GM19240 (cell line): ENCODE measurements at regions not wholly inside any gene's neighbourhood (a gene's known extent, or its start where the extent isn't known, plus 50 kb on each side); places are given as distances from the start of the nearest gene placed in this dataset.

Source experiments
- DNase-seq: peaks from one replicate; pipeline ENCODE4 v3.0.0; 2011; ENCODE audit warnings: low spot score; ENCODE audit not compliant: insufficient read length

DNA sequence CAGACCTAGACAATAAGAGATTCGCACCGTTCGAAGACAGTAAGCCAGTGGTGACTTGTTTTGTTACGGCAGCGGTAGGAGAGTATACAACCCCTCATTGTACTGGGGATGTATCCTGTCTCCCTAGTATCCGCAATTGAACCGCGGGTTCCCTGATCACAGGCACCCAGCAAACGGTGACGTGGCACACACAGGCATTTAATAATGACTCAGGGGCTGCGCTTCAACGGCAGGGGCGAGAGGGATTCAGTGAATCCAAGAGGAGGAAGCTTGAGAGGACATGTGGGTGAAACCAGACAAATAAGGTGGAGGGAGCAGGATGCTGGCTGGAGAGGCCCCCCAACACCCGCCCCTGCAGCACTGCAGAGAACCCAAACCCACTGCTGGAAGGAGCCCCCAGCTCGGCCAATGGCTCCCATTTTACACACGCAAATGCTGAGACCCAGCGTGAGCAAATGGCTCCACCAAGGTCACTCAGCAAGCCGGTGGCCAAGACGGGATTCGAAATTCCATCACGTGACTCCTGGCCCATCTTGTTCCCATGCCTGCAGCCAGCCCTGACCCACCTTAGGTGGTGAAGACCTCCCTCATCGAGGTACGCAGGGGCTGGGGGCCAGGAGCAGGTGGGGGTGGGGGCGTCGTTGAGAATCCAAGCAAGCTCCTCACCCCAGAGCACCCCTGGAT lies 149.9 kb downstream of the SYF2 start:
- DNase-seq, result no peak

DNA sequence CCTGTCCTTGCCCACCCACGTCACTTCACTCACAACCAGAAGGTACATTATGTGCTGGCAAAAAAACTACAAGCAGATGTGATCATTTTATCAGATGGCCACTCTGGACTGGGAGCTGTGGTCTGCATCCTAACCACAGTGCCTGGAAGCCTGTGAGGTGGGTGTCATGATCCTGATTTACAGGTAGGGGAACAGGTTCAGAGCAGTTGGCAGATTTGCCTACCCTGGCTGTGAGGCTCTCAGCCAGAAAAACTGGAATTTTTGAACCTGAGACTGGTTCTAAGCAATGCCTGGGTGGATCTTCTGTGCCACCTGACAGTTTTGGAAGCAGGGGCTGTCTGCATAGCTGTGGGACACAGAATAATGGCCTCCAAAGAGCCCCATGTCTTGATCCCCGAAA lies 150.8 kb downstream of the SYF2 start:
- DNase-seq, result no peak

- no peak for DNase-seq
Observed at GRCh38 chr1:25080294-25081209, 150.5 kb upstream of the RUNX3 start.

- DNase-seq, result no peak
Observed at GRCh38 chr1:25079048-25079447, 149.0 kb upstream of the RUNX3 start.

GRCh38 chr1:25074351-25075227 lies 144.5 kb upstream of the RUNX3 start:
- DNase-seq, result no peak

GRCh38 chr1:25073640-25074270 lies 143.7 kb upstream of the RUNX3 start:
- DNase-seq, result no peak

- DNase-seq, result no peak
Observed at GRCh38 chr1:25072461-25072860, 142.4 kb upstream of the RUNX3 start.

- no peak for DNase-seq
Observed at GRCh38 chr1:25068829-25069228, 138.8 kb upstream of the RUNX3 start.

- DNase-seq, result no peak
Observed at GRCh38 chr1:25068316-25068715, 138.2 kb upstream of the RUNX3 start.

- no peak for DNase-seq
Observed at GRCh38 chr1:25067518-25068251, 137.6 kb upstream of the RUNX3 start.

DNA sequence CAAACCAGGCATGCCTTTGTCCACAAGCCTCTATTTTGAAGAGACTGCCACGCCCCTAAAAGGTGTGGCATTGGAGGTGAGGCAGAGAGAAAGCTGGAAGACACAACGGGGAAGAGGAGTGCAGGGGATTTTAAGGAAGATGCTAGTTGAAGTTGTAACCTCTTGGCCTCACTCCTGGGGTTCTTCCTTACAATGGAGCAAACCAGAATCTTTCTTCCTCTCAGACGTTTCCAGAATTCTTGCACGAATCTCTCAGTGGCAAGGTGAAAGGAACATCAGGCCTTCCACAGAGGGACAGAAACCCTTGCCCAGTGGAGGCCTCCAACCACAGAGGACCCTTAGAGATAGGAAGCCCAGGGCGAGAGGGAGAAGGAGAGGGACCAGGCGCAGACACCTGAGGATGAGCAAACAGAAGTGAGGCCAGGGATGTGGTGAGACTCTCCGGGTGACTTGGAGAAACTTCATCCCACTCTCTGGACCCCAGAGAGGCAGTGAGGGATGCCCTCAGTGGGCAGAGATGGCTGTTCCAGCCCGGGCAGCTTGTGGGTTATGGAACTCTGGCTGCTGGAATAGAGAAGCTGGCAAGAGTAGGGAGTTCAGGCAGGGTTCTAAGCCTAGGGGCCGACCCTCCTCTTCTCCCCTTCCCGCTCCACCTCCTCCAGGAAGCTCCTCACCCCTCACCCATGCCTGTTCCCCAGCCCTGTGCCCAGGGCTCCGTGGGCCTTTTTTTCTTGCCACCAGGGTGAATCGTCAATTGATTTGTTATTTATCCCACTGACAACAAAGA lies 136.8 kb upstream of the RUNX3 start:
- no peak for DNase-seq

DNA sequence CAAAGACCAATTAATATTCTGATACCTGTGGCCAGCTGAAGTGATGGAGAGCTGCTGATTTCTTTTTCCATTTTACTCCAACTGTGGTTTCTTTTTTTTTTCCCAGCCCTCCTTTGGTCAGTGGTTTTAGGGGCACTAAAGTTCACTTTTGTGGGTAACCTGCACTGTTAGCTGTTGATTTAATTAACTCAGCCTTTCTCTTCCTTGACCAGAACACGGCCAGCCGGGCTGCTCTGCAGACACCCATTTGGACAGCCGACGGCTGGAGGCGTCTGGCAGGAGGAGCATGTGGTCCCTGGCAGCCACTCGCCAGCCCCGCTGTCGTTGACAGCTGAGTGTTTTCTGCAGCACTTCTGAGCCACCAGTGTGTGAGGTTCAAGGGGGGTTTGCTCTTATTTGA lies 136.2 kb upstream of the RUNX3 start:
- no peak for DNase-seq

DNA sequence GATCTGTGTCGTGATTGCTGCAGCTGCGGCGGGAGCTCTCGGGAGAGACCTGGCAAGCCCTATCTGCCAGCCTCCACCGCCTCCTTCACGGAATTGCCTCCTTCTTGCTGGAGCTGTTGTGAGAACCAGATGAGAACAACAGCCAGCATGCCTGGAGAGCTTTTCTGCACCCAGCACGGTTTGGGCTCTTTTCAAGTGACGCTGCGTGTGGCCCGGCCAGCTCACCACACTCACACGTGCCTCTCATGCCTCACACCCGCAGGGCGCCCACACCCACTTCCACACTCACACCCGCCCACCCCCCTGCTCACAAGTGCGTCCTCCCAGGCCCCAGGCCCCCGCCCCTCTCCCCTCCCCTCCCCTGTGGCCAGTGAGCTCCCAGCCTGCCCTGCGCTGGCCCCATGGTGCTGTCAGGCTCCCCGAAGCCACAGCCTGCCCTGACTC lies 135.7 kb upstream of the RUNX3 start:
- DNase-seq, result no peak

DNA sequence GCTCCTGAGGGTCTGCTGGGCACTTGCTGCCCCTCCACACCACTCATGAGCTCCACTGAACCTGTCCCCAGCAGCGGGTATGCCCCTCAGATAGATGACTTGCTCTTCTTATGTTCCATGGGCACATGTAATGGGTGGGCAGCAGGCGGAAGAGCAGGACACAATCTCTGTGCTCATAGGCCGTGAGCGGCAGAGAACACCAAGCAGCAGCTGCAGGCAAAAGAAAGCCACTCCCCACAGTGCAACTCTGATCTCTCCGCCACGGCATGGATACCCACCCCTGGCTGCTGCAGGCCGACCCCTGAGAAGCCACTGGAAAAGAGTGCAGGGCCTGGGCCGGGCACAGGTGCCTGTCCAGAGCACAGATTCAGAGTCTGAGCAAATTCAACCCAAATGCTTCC lies 135.2 kb upstream of the RUNX3 start:
- DNase-seq, result no peak

DNA sequence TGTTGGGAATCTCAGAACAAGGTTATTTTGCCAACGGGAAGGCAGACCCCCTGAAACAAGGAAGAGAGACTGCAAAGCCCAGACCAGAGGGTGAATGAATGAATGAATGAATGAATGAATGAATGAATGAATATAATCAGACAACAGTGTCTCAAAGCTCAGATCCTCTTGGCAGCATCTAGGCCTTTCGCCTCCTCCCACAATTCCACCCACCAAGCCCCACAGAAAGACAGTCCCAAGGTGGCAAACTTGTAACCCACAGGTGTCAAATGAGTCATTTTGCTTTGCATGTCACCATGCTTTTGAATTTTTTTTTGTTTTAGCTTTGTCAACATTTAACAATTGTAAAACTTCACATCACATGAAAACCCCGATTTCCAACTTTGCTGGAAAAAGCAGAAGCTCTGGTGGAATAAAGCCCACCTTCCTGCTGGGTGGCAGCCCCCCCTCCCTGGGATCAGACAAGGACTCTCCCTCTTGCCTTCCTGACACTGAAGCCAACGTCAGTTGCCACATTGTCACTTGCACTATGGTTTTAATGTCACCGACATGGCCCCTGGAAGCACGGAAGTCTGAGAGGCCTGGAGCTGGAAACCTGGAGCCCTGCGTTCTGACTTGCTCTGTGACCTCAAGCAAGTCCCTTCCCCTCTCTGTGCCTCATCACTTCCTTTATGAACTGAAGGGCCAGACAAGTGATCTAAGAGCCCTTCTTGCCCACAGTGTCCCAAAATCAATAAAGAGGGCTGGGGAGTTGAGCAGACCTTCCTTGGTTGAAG lies 134.6 kb upstream of the RUNX3 start:
- DNase-seq, result no peak

- DNase-seq, result no peak
Observed at GRCh38 chr1:25063591-25064416, 133.7 kb upstream of the RUNX3 start.

DNA sequence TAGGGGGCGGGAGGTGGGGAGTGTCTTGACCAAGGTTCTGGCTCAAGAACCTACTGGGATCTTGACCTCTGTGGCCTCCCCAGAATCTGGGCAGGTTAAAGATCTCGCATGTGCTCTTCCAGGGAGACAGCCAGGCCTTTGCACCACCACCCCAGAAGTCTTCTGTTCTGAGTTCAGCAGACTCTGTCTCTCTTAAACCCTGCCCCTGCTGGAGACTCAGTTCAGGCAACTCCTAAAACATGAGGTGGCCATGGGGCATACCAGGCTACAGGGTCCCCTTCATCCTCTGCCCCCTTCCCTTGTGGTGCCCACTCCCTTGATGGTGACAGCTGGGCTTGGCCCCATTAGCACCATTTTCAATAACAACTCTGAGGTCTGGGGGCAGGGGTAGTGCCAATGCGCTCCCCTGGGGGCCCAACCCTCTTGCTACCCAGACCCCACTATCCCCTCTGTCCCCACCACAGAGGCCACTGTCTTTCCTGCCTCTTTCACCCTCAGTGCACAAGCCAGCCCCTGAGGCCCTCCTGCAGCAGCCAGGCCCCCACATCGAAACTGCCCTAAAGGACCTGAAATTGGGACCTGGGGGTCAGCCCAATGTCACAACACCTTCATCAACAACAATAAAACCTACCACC lies 132.7 kb upstream of the RUNX3 start:
- DNase-seq, result no peak
